ENCODE measurements at regions not wholly inside any gene's neighbourhood (a gene's known extent, or its start where the extent isn't known, plus 50 kb on each side); places are given as distances from the start of the nearest gene placed in this dataset.

DNA sequence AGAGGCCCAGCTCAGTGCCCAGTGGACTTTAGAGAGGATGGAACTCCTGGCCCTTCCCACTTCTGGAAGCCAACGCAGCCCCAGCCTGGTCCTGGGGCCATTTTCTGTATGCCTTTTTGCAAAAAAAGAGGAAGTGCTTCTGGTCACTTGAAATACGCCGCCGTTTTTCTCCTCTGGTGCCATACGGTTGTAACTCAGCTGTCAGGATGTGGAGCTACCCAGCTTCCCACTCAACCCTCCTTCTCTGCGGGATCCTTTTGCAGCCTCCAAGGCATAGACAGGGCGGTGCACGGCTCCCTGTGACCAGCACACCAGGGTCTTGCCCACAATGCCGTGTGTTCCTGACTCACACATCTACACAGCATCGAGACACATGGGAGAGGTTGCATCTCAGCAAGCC is 369.6 kb downstream of the TCERG1L start:
- TF ChIP-seq, protein P1, sequence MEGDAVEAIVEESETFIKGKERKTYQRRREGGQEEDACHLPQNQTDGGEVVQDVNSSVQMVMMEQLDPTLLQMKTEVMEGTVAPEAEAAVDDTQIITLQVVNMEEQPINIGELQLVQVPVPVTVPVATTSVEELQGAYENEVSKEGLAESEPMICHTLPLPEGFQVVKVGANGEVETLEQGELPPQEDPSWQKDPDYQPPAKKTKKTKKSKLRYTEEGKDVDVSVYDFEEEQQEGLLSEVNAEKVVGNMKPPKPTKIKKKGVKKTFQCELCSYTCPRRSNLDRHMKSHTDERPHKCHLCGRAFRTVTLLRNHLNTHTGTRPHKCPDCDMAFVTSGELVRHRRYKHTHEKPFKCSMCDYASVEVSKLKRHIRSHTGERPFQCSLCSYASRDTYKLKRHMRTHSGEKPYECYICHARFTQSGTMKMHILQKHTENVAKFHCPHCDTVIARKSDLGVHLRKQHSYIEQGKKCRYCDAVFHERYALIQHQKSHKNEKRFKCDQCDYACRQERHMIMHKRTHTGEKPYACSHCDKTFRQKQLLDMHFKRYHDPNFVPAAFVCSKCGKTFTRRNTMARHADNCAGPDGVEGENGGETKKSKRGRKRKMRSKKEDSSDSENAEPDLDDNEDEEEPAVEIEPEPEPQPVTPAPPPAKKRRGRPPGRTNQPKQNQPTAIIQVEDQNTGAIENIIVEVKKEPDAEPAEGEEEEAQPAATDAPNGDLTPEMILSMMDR (conservative IDR thresholded peaks at IDR 0.05; ENCODE audit: low read length) = no peak
- no peak for TF ChIP-seq EZH2phosphoT487 (IDR thresholded peaks at IDR 0.05; ENCODE audit: borderline replicate concordance)
